Epidermal melanocyte (primary cell): ENCODE measurements at regions not wholly inside any gene's neighbourhood (a gene's known extent, or its start where the extent isn't known, plus 50 kb on each side); places are given as distances from the start of the nearest gene placed in this dataset.
A peak's percentile ranks its signal among the peaks of the same experiment; 100 is the strongest.

ENCODE experiments used
- DNase-seq: peaks from one replicate; pipeline ENCODE4 v3.0.0; 2011; ENCODE audit warnings: low spot score; ENCODE audit not compliant: insufficient read length

GRCh38 chr21:43317959-43318358, 109.0 kb downstream of the SIK1 start:
- no peak for DNase-seq

GRCh38 chr21:43317254-43317748, 109.6 kb downstream of the SIK1 start:
- no peak for DNase-seq

DNA sequence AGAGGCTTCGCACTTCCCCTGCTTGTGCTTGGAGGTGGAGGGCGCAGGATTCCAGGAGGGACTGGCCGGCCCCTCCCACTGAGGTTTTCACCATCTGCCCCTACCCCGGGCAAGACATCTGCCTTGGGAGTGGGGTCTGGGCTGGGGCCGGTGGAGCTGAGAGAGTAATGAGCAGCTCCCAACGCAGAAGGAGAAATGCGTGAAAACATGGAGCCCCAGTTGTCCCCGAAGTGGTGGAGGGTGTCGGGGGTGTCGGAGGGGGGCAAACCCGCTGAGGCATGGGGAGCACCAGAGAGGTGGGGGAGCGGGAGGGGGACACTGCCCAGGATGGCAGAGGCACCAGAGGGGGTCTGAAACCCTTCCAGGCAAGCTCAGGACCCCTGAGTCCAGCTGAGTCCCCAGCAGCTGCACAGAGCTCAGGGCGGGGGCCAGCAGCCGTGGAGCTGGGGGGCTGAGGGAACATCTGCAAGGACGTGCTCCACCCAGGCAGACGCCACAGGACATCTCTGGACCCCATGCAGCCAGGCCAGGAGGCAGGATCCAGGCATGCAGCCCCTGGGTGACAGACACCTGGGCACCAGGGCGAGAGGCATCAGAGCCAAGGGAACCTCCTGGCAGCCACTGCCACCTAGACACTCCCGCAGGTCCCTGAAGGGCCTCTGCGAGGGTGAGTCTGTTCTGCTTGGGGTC, 110.6 kb downstream of the SIK1 start:
- DNase-seq: no peak

DNA sequence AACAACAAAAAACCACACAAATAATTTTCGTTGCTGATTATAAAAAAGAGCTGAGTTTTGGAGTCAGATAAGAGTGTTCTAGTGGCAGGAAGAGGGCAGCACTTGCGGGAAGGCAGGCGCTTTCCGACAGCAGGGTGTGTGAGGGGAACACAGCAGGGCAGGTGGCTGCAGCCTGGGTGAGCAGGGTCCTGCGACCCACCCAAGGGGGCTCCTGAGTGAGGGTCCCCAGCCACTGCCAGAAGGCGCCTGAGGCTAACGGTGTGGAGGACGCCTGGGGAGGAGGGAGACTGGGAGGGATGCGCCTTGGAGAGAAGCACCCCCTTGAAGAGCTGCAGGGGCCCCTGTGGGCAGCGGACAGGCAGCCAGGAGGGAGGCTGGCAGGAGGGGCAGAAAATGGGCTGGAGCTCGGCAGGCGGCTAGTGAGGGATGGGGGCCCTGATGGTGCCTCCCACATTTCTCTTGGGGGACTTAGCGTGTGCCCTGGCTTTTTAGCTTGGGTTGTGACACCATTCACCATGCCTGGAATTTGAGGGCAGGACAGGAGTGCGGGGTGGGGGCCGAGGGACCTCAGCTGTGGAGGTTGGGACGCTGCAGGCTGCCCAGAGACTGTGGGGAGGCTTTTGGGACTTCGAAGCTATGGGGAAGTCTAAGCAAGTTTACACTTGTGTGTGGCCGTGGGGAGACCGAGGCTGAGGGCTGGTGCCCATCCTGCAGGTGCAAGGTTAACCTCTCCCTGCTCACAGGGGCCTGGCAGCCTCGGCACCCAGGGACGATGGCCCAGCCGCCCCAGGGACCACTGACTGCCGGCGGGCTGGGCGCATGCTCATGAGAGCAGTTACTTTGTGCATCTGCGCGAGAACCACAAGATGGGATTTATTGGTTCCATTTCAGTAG, 111.4 kb downstream of the SIK1 start:
- DNase-seq: no peak

DNA sequence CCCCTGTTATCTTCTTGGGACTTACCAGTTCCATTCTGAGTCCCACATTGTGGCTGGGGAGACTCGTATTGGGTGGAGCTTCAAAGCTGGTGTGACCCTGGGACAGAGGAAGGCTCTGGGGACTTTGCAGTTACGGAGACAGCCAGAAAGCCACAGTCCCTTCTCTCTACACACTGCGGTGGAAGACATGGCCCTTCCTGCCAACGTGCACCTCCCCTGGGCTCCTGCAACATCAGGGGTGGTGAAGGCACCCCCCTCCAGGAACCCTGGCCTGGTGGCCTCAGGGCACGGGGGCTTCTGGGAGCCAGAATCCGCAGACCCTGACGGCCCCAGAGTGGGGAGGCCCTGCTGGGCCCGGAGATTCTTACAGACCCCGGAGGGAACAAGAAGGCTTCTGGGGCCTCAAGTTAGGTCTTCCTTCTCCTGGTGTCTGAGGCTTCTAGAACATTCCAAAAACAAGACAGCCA, 113.0 kb downstream of the SIK1 start:
- DNase-seq: no peak

GRCh38 chr21:43313221-43313938, 113.6 kb downstream of the SIK1 start:
- no peak for DNase-seq

DNA sequence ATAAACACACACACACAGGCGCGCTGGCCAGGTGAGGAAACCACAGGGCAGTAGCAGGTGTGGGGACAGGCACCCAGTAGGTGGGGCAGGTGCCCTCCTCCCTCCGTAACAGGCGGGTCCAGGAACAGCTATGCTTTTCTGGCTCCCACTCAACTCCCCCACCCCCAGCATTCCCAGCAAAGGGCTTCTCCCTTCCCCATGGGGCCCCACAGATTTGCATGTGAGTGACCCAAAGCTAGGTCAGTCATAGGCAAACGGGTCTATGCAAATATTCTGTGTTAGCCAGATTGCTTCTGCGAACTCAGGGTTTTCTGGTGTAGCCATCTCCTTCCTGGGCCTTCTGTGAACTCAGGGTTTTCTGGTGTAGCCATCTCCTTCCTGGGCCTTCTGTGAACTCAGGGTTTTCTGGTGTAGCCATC, 114.2 kb downstream of the SIK1 start:
- no peak for DNase-seq

- DNase-seq: no peak
These were observed 114.9 kb downstream of the SIK1 start for GRCh38 chr21:43312011-43312410.

GRCh38 chr21:43311301-43311817, 115.6 kb downstream of the SIK1 start:
- no peak for DNase-seq

DNA sequence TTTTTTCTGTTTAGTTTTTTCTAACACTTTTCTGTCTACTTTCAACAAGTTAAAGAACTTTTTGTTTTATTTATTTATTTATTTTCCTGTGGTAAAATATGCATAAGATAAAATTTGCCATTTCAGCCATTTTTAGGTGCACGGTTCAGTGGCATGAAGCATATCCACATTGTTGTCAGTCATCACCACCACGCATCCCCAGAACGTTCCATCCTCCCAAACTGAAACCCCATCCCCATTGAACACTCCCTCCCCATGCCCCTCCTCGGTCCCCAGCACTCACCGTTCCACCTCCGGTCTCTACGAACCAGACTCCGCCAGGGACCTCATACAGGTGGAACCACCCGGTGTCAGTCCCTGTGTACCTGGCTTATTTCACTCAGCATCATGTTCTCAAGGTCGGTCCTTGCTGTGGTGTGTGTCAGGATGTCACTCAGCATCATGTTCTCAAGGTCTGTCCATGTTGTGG, 118.1 kb downstream of the SIK1 start:
- no peak for DNase-seq

GRCh38 chr21:43308101-43308814, 118.7 kb downstream of the SIK1 start:
- no peak for DNase-seq

DNA sequence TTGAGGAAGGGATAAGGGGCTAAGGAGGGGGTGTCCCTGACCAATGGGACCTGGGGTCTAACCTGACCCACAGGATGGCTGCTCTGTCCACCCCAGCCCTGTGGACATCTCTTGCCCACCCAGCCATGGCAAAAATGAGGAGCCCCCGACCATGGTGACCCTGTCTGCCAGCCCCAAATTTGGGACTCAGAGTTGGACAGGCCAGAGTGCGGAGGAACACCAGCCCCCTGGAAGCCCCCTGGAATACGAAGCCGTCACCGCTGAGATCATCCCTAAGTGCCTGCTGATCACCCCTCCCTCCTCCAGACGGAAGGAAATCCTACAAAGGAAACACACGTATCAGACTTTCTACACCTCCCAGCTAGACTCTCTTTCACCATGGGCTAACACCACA, 119.3 kb downstream of the SIK1 start:
- DNase-seq: no peak

DNA sequence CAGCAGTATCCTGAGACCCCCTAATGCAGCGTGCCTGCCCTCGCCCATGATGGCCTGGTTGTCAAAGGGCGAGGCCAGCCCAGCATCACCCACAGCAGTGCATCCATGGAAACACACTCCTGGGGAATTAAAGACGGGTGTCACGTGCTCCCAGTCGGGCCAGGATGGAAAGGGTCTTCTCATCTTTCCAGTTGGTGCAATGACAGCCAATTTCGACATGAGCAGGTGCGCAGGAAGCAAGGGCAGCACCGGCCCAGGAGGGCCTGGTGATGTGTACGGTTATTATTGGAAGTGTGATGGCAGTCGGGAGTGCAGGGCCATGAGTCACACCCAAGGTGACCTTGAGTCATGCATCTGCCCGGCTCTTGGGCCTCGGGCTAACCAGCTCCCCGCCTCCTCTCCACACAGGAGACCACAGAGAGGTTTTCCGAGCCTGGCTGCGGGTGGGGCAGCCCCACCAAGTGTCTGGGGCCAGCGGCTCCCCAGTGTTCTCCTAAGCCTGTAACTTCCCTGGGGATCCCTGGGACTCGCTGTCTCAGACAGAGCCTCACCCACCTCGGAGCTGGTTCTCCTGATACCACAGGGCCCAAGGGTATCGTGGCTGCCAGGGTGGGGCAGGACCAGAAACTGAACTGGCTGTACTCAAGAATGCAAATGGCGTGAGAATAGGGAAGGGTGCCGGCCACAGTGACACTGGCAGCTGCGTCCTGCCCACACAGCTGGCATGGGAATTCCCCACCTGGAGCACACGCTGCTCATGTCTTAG, 119.8 kb downstream of the SIK1 start:
- DNase-seq: peak; percentile 53

- no peak for DNase-seq
These were observed 120.5 kb downstream of the SIK1 start for GRCh38 chr21:43306391-43306790.

DNA sequence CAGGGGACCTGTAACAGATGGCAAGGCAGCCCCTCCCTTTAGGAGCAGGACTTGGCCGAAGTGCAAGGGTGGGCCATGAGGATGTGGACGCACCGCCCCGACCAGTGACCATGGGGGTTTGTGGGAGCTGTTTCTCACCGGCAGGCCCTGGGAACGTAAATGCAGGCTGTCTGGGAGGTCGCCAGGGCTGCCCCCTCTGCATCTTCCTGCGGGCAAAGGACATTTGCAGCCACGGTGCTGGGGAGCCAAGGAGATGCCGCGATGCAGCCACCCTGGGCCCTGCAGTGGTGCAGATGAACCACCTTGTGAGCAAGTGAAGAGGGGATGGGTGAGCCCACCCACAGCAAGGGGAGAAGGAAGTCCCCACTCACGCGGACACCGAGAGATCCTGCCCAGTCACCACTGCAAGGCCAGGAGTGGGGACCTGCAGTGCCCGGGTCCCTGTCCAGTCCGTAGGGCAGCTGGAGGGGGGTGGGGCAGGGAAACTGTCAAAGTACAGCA, 121.1 kb downstream of the SIK1 start:
- no peak for DNase-seq

- DNase-seq: no peak
These were observed 121.6 kb downstream of the SIK1 start for GRCh38 chr21:43305336-43305665.

GRCh38 chr21:43304621-43305335, 122.2 kb downstream of the SIK1 start:
- DNase-seq: no peak

DNA sequence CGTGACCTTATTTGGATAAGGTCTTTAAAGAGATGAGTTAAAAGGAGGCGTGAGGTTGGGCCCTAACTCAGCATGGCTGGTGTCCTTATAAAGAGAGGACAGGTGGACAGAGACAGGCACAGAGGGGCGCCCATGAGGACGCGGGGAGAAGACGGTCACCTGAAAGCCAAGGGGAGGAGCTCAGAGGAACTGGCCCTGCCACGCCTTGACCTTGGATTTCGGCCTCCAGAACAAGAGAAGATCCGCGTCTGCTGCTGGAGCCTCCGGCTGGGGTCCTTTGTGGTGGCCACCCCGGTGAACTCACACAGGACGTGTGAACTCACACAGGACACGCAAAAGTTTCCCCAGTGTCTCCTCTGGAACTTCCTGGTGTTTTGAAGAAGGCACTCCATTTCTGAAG, 122.7 kb downstream of the SIK1 start:
- no peak for DNase-seq
